Ovary (tissue), 7 donors: ENCODE measurements at regions not wholly inside any gene's neighbourhood (a gene's known extent, or its start where the extent isn't known, plus 50 kb on each side); places are given as distances from the start of the nearest gene placed in this dataset.

Experiments
- DNase-seq, 5 donors: peaks; one replicate each; pipeline ENCODE4 v3.0.0-alpha.2; 2019 to 2020
- H3K27ac ChIP-seq, 2 donors: fragments of 200-600 bp; one replicate each; pipeline versions ENCODE4 v1.5.1 to v1.8.0; 2019 to 2022
- H3K27me3 ChIP-seq: fragments of 200-600 bp; one replicate; pipeline ENCODE4 v1.8.0; 2022
- H3K36me3 ChIP-seq: fragments of 200-600 bp; sonication (generic); one replicate; pipeline ENCODE4 v1.5.1; 2019
- H3K4me1 ChIP-seq: one replicate; pipeline ENCODE4 v1.8.1; 2013; ENCODE audit warnings: mild to moderate bottlenecking, moderate library complexity; ENCODE audit not compliant: insufficient read depth
- H3K4me3 ChIP-seq: fragments of 200-600 bp; sonication (generic); one replicate; pipeline ENCODE4 v1.5.1; 2017
- H3K9me3 ChIP-seq, 2 donors: fragments of 200-600 bp in 1 of 2; sonication (generic) in 1 of 2; one replicate each; pipeline versions ENCODE4 v1.5.1 to v1.8.1; 2013 to 2019; ENCODE audit warnings: mild to moderate bottlenecking in 1 of 2, moderate library complexity in 1 of 2
- EP300 ChIP-seq: sonication (generic); formaldehyde crosslinking; IDR thresholded peaks from one replicate; pipeline ENCODE4 v1.6.1; 2017; ENCODE audit warnings: antibody characterized with exemption
- POLR2A ChIP-seq: fragments of 450-650 bp; IDR thresholded peaks from one replicate; pipeline ENCODE4 v1.6.1; 2017; ENCODE audit warnings: antibody characterized with exemption, mild to moderate bottlenecking, moderate library complexity
- WGBS, 3 donors: extraction: QIAGEN DNeasy Blood & Tissue Kit in 1 of 3; methylation state at CpG; one replicate each; pipeline versions ENCODE4 v1.1.5 to v1.1.7; 2013 to 2017; 5-methylcytosine and 5-hydroxymethylcytosine counted together
- intact Hi-C, 4 donors: fragments of 100-400 bp; cut with DNase I; formaldehyde crosslinking; loops; one replicate each; pipeline versions ENCODE4 v1.11.0 to v1.15.1; 2022 to 2023
- TF ChIP-seq, protein P1 (sequence below), 3 donors: fragments of 450-650 bp in 2 of 3; fragments of 200-600 bp in 1 of 3; IDR thresholded peaks; one replicate each; pipeline versions ENCODE4 v1.5.1 to v1.8.0; 2016 to 2022; ENCODE audit warnings: antibody characterized with exemption in 3 of 3, mild to moderate bottlenecking in 1 of 3
- donor health status: DM: no; HTN: no; CAD: no; lungs with moderate emphysema.
- donor health status: DM: no; HTN: no; CAD: no.
- donor health status: Bipolar disorder and iron deficiency.
- donor health status: DM: no; HTN: no; CAD: no.
- donor health status: DM: yes; HTN: yes; CAD: no.

DNA sequence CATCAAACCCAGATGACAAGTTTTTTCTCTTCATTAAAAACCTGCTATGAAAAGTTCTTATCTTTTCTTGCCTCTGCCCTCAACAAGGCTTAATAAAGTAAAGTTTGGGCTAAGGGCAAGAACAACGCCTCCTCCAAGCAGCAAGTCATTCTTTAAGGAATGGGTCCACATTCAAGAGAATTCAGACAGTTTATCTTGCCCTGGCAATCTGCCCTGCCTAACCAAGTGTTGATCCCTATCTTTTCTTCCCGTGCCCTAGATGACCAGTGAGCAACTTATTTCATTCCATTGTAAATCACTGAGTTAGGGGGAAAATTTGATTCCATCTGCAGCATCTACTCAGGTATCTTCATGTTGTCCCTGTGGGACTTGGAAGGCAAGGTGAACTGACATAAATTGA is 370.3 kb upstream of the DPPA4 start:
- intact Hi-C loops = no loop called here
- Histone ChIP-seq H3K36me3 (no peaks in the 10 kb centered on the region), H3K27me3 (no peaks in the 10 kb centered on the region), H3K4me1 (no peaks in the 10 kb centered on the region), H3K9me3 (no peaks in the 10 kb centered on the region), H3K27ac (no peak overlapping the region), H3K4me3 (no peak overlapping the region)
- no peak for DNase-seq
- 57 to 64% (median 60%) methylated on average over 2 of the region's 2 CpGs for WGBS, 3 donors
- no peak for TF ChIP-seq EP300
- no peak for TF ChIP-seq POLR2A
- TF ChIP-seq, protein P1, sequence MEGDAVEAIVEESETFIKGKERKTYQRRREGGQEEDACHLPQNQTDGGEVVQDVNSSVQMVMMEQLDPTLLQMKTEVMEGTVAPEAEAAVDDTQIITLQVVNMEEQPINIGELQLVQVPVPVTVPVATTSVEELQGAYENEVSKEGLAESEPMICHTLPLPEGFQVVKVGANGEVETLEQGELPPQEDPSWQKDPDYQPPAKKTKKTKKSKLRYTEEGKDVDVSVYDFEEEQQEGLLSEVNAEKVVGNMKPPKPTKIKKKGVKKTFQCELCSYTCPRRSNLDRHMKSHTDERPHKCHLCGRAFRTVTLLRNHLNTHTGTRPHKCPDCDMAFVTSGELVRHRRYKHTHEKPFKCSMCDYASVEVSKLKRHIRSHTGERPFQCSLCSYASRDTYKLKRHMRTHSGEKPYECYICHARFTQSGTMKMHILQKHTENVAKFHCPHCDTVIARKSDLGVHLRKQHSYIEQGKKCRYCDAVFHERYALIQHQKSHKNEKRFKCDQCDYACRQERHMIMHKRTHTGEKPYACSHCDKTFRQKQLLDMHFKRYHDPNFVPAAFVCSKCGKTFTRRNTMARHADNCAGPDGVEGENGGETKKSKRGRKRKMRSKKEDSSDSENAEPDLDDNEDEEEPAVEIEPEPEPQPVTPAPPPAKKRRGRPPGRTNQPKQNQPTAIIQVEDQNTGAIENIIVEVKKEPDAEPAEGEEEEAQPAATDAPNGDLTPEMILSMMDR (IDR thresholded peaks at IDR 0.05) = no peak

DNA sequence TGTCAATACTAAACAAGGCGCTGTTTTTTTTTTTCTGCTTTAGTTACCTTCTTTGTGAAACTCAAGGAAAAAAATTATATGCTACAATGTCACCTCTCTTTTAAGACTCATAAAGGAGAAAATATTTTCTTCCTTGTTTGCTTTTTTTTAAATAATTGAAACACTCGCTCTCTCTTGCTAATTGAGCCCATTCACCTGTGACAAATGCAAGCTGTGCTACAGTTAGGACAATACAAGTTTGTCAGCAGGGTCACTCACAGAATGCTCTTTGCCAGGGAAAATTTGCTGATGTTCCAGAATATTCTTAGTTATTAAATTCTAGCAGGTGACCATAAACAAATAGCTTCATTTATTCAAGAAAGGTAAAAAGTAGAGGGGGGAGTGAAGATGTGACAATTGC is 375.9 kb upstream of the DPPA4 start:
- Histone ChIP-seq H3K4me3 (no peak overlapping the region), H3K4me1 (no peaks in the 10 kb centered on the region), H3K27me3 (no peaks in the 10 kb centered on the region), H3K36me3 (no peaks in the 10 kb centered on the region), H3K9me3 (no peaks in the 10 kb centered on the region), H3K27ac (no peak overlapping the region)
- intact Hi-C loops = no loop called here
- no peak for DNase-seq
- TF ChIP-seq EP300 (no peak), POLR2A (no peak)
- TF ChIP-seq, protein P1 (IDR thresholded peaks at IDR 0.05) = no peak
- 60 to 76% (median 75%) methylated on average over 2 of the region's 2 CpGs for WGBS, 3 donors

DNA sequence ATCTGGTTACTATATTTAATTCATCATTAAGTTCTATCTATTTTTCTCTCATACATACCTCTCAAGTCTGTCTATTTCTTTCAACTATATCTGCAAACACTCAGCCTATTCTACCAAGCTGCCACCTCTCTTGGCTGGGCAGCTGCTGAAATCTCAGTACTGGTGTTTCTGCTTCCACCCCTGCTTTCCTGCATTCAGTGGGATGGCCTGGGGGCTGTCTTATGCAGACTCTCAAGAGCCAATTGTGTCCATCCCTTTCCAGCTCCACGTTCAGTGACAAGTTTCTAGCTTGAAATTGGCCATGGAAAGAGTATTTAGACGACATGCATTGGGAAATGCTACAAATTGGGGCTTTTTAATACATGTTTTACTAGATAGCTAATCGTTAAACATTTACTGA is 378.4 kb upstream of the DPPA4 start:
- no peaks in the 10 kb centered on the region for H3K4me1 ChIP-seq
- H3K27ac ChIP-seq = no peak overlapping the region
- intact Hi-C loops = no loop called here
- no peaks in the 10 kb centered on the region for H3K36me3 ChIP-seq
- TF ChIP-seq, protein P1 (IDR thresholded peaks at IDR 0.05) = no peak
- TF ChIP-seq POLR2A = no peak
- no peak for TF ChIP-seq EP300
- no peak overlapping the region for H3K4me3 ChIP-seq
- DNase-seq = no peak
- no peaks in the 10 kb centered on the region for H3K9me3 ChIP-seq
- 56 to 61% (median 59%) methylated on average over 3 of the region's 3 CpGs for WGBS, 3 donors
- no peaks in the 10 kb centered on the region for H3K27me3 ChIP-seq

DNA sequence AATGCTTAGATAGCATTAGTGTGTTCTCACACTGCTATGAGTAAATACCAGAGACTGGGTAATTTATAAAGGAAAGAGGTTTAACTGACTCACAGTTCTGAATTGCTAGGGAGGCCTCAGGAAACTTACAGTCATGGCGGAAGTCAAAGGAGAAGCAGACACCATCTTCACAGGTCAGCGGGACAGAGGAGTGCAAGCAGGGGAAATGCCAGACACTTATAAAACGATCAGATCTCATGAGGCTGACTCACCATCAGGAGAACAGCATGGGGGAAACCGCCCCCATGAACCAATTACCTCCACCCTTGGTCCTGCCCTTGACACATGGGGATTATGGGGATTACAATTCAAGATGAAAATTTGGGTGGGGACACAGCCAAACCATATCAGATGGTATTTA is 381.5 kb upstream of the DPPA4 start:
- intact Hi-C loops = no loop called here
- no peak for TF ChIP-seq EP300
- TF ChIP-seq, protein P1 (IDR thresholded peaks at IDR 0.05) = no peak
- H3K27ac ChIP-seq = no peak overlapping the region
- DNase-seq = no peak
- 82 to 89% (median 84%) methylated on average over 4 of the region's 4 CpGs for WGBS, 3 donors
- H3K27me3 ChIP-seq = no peaks in the 10 kb centered on the region
- no peak overlapping the region for H3K4me3 ChIP-seq
- no peaks in the 10 kb centered on the region for H3K4me1 ChIP-seq
- no peaks in the 10 kb centered on the region for H3K36me3 ChIP-seq
- no peaks in the 10 kb centered on the region for H3K9me3 ChIP-seq
